Loucy (cell line): ENCODE measurements at regions not wholly inside any gene's neighbourhood (a gene's known extent, or its start where the extent isn't known, plus 50 kb on each side); places are given as distances from the start of the nearest gene placed in this dataset.
"Not testable (repeated sequence)": the region's sequence is repeated elsewhere in the genome, so short reads cannot be mapped to it uniquely, and the experiment has no call there.

Source experiments
- H2AFZ ChIP-seq: fragments of 200-600 bp; sonication (generic); 2 replicates; pipeline ENCODE4 v1.6.0; 2016; ENCODE audit warnings: antibody characterized with exemption, mild to moderate bottlenecking, low read length, moderate library complexity
- H3F3A ChIP-seq: fragments of 200-600 bp; 2 replicates; pipeline ENCODE4 v1.6.0; 2016; ENCODE audit warnings: antibody characterized with exemption, low read depth, mild to moderate bottlenecking
- H3K27me3 ChIP-seq: fragments of 200-600 bp; sonication (generic); 2 replicates; pipeline ENCODE4 v1.6.1; 2014; ENCODE audit warnings: low read length, mild to moderate bottlenecking; ENCODE audit not compliant: insufficient read depth, poor library complexity, severe bottlenecking
- H3K36me3 ChIP-seq: fragments of 200-600 bp; sonication (generic); 2 replicates; pipeline ENCODE4 v1.6.1; 2016; ENCODE audit warnings: low read length; ENCODE audit not compliant: insufficient read depth
- H3K4me1 ChIP-seq: fragments of 200-600 bp; sonication (generic); 2 replicates; pipeline ENCODE4 v1.5.1; 2014; ENCODE audit warnings: low read length, mild to moderate bottlenecking; ENCODE audit not compliant: insufficient read depth, poor library complexity, severe bottlenecking
- H3K4me2 ChIP-seq: fragments of 200-600 bp; sonication (generic); 2 replicates; pipeline ENCODE4 v1.6.0; 2014; ENCODE audit warnings: antibody characterized with exemption, low read length, low read depth, mild to moderate bottlenecking; ENCODE audit not compliant: poor library complexity, severe bottlenecking
- H3K4me3 ChIP-seq: fragments of 200-600 bp; sonication (generic); 2 replicates; pipeline ENCODE4 v1.5.1; 2014; ENCODE audit warnings: low read length, mild to moderate bottlenecking, mixed read lengths; ENCODE audit not compliant: poor library complexity, severe bottlenecking
- H3K79me2 ChIP-seq: fragments of 200-600 bp; sonication (generic); 2 replicates; pipeline ENCODE4 v1.6.1; 2014; ENCODE audit warnings: low read length; ENCODE audit not compliant: insufficient read depth
- H3K9ac ChIP-seq: fragments of 200-600 bp; sonication (generic); 2 replicates; pipeline ENCODE4 v1.6.0; 2014; ENCODE audit warnings: mild to moderate bottlenecking, low read depth, low read length, moderate library complexity; ENCODE audit not compliant: poor library complexity, severe bottlenecking
- H3K9me2 ChIP-seq: fragments of 200-600 bp; sonication (generic); replicated peaks from 2 replicates; pipeline ENCODE4 v1.6.1; 2016; ENCODE audit warnings: low read depth, low read length, mixed read lengths
- H3K9me3 ChIP-seq: fragments of 200-600 bp; sonication (generic); 2 replicates; pipeline ENCODE4 v1.6.1; 2014; ENCODE audit warnings: mild to moderate bottlenecking, antibody characterized with exemption, low read length, low read depth; ENCODE audit not compliant: insufficient read depth
- H4K20me1 ChIP-seq: fragments of 200-600 bp; sonication (generic); 2 replicates; pipeline ENCODE4 v1.6.0; 2014; ENCODE audit warnings: antibody characterized with exemption, low read length, mild to moderate bottlenecking; ENCODE audit not compliant: insufficient read depth, poor library complexity, severe bottlenecking
- CTCF ChIP-seq: fragments of 200-600 bp; sonication (generic); conservative IDR thresholded peaks from 2 replicates; pipeline ENCODE4 v1.5.1; 2014; ENCODE audit warnings: mild to moderate bottlenecking, antibody characterized with exemption, low read length
- EZH2phosphoT487 ChIP-seq: fragments of 200-600 bp; IDR thresholded peaks from 2 replicates; pipeline ENCODE4 v1.6.1; 2018; ENCODE audit warnings: antibody characterized with exemption, mild to moderate bottlenecking, moderate library complexity, borderline replicate concordance

- H4K20me1 ChIP-seq: no peaks in the 10 kb centered on the region
- H3K4me2 ChIP-seq: peak overlapping the region; percentile 16
- H3K9me3 ChIP-seq: no peaks in the 10 kb centered on the region
- H3F3A ChIP-seq: no peaks in the 10 kb centered on the region
- no peaks in the 10 kb centered on the region for H3K4me1 ChIP-seq
- no peaks in the 10 kb centered on the region for H3K27me3 ChIP-seq
- no peaks in the 10 kb centered on the region for H3K79me2 ChIP-seq
- H3K9ac ChIP-seq: no peak overlapping the region
- no peaks in the 10 kb centered on the region for H3K9me2 ChIP-seq
- H3K36me3 ChIP-seq: no peaks in the 10 kb centered on the region
- H3K4me3 ChIP-seq: peak overlapping the region; percentile 22
- H2AFZ ChIP-seq: no peak overlapping the region; the same call in 1 of the 2 replicates
- TF ChIP-seq CTCF: no peak
- TF ChIP-seq EZH2phosphoT487: no peak
Observed at GRCh38 chr10:52597189-52597863, 175.3 kb downstream of the MBL2 start.

- no peak for TF ChIP-seq CTCF
- TF ChIP-seq EZH2phosphoT487: no peak
- H3K9me2 ChIP-seq: no peaks in the 10 kb centered on the region
- H3K9ac ChIP-seq: no peak overlapping the region
Observed at GRCh38 chr10:52598936-52599335, 173.6 kb downstream of the MBL2 start.

GRCh38 chr10:52599551-52600200 is 172.9 kb downstream of the MBL2 start:
- Histone ChIP-seq H3K9me3 (no peaks in the 10 kb centered on the region), H3K36me3 (no peaks in the 10 kb centered on the region), H3F3A (no peaks in the 10 kb centered on the region), H3K9ac (no peak overlapping the region), H4K20me1 (no peaks in the 10 kb centered on the region), H3K4me2 (no peak overlapping the region), H3K4me1 (no peaks in the 10 kb centered on the region), H3K4me3 (no peak overlapping the region), H3K27me3 (no peaks in the 10 kb centered on the region), H3K79me2 (no peaks in the 10 kb centered on the region), H2AFZ (no peak overlapping the region), H3K9me2 (no peaks in the 10 kb centered on the region)
- no peak for TF ChIP-seq EZH2phosphoT487

More at GRCh38 chr10:52598936-52599335, 173.6 kb downstream of the MBL2 start:
- Histone ChIP-seq H3K4me1 (no peaks in the 10 kb centered on the region), H3K4me2 (no peak overlapping the region), H3K79me2 (no peaks in the 10 kb centered on the region), H3K27me3 (no peaks in the 10 kb centered on the region), H3K36me3 (no peaks in the 10 kb centered on the region), H4K20me1 (no peaks in the 10 kb centered on the region), H3F3A (no peaks in the 10 kb centered on the region), H3K9me3 (no peaks in the 10 kb centered on the region), H3K4me3 (no peak overlapping the region), H2AFZ (no peak overlapping the region)

GRCh38 chr10:52604131-52604530 is 168.5 kb downstream of the MBL2 start:
- H3K9me2 ChIP-seq: not testable (repeated sequence)

More at GRCh38 chr10:52604131-52604530, 168.5 kb downstream of the MBL2 start:
- not testable (repeated sequence) for H3K79me2 ChIP-seq, H3K9me3 ChIP-seq, H4K20me1 ChIP-seq, H3K4me1 ChIP-seq, H3K36me3 ChIP-seq, H3K9ac ChIP-seq, H3K4me2 ChIP-seq, H3F3A ChIP-seq, H3K4me3 ChIP-seq, H2AFZ ChIP-seq, H3K27me3 ChIP-seq
